22Rv1 (cell line): ENCODE measurements at regions not wholly inside any gene's neighbourhood (a gene's known extent, or its start where the extent isn't known, plus 50 kb on each side); places are given as distances from the start of the nearest gene placed in this dataset.

Experiments
- CTCF ChIP-seq: fragments of 450-650 bp; IDR thresholded peaks from 2 replicates; pipeline ENCODE4 v1.5.1; 2017; ENCODE audit warnings: mild to moderate bottlenecking
- ZFX ChIP-seq: fragments of 450-650 bp; IDR thresholded peaks from 2 replicates; pipeline ENCODE4 v1.6.1; 2017; ENCODE audit warnings: antibody characterized with exemption, borderline replicate concordance

GRCh38 chr4:167456619-167457018 is 222.3 kb upstream of the SPOCK3 start:
- TF ChIP-seq CTCF, result no peak
- TF ChIP-seq ZFX, result no peak
